ENCODE measurements at regions not wholly inside any gene's neighbourhood (a gene's known extent, or its start where the extent isn't known, plus 50 kb on each side); places are given as distances from the start of the nearest gene placed in this dataset.

GRCh38 chr12:28998662-28999120 is 150.4 kb upstream of the FAR2 start:
- H3K4me3 ChIP-seq (replicated peaks; ENCODE audit: insufficient read depth, low read length), result no peak overlapping the region
- TF ChIP-seq POLR2AphosphoS5 (IDR thresholded peaks at IDR 0.05; ENCODE audit: low read depth), result no peak
- TF ChIP-seq CTCF (IDR thresholded peaks at IDR 0.05; ENCODE audit: insufficient read depth, low read length), result no peak
- TF ChIP-seq GABPA (IDR thresholded peaks at IDR 0.05; ENCODE audit: low read depth), result no peak
- TF ChIP-seq, protein P1, sequence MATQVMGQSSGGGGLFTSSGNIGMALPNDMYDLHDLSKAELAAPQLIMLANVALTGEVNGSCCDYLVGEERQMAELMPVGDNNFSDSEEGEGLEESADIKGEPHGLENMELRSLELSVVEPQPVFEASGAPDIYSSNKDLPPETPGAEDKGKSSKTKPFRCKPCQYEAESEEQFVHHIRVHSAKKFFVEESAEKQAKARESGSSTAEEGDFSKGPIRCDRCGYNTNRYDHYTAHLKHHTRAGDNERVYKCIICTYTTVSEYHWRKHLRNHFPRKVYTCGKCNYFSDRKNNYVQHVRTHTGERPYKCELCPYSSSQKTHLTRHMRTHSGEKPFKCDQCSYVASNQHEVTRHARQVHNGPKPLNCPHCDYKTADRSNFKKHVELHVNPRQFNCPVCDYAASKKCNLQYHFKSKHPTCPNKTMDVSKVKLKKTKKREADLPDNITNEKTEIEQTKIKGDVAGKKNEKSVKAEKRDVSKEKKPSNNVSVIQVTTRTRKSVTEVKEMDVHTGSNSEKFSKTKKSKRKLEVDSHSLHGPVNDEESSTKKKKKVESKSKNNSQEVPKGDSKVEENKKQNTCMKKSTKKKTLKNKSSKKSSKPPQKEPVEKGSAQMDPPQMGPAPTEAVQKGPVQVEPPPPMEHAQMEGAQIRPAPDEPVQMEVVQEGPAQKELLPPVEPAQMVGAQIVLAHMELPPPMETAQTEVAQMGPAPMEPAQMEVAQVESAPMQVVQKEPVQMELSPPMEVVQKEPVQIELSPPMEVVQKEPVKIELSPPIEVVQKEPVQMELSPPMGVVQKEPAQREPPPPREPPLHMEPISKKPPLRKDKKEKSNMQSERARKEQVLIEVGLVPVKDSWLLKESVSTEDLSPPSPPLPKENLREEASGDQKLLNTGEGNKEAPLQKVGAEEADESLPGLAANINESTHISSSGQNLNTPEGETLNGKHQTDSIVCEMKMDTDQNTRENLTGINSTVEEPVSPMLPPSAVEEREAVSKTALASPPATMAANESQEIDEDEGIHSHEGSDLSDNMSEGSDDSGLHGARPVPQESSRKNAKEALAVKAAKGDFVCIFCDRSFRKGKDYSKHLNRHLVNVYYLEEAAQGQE (IDR thresholded peaks at IDR 0.05; ENCODE audit: insufficient replicate concordance, low read depth), result no peak
- no peak for TF ChIP-seq SPI1 (IDR thresholded peaks at IDR 0.05; ENCODE audit: borderline replicate concordance, low read depth)
- no peaks in the 10 kb centered on the region for H3K27me3 ChIP-seq (ENCODE audit: insufficient read depth, poor library complexity, severe bottlenecking)
- DNase-seq (ENCODE audit: low read depth in 1 of 2, low spot score in 1 of 2), result no peak
- H3K27ac ChIP-seq (replicated peaks), result no peak overlapping the region

- DNase-seq (ENCODE audit: low read depth in 1 of 2, low spot score in 1 of 2), result no peak
- TF ChIP-seq, protein P1 (IDR thresholded peaks at IDR 0.05; ENCODE audit: insufficient replicate concordance, low read depth), result no peak
- no peak for TF ChIP-seq POLR2AphosphoS5 (IDR thresholded peaks at IDR 0.05; ENCODE audit: low read depth)
- TF ChIP-seq SPI1 (IDR thresholded peaks at IDR 0.05; ENCODE audit: borderline replicate concordance, low read depth), result no peak
- TF ChIP-seq CTCF (IDR thresholded peaks at IDR 0.05; ENCODE audit: insufficient read depth, low read length), result no peak
- TF ChIP-seq GABPA (IDR thresholded peaks at IDR 0.05; ENCODE audit: low read depth), result no peak
- Histone ChIP-seq H3K27ac (replicated peaks) (no peak overlapping the region), H3K27me3 (ENCODE audit: insufficient read depth, poor library complexity, severe bottlenecking) (no peaks in the 10 kb centered on the region), H3K4me3 (replicated peaks; ENCODE audit: insufficient read depth, low read length) (no peak overlapping the region)
Measured at GRCh38 chr12:29004066-29004935, 144.8 kb upstream of the FAR2 start.

DNA sequence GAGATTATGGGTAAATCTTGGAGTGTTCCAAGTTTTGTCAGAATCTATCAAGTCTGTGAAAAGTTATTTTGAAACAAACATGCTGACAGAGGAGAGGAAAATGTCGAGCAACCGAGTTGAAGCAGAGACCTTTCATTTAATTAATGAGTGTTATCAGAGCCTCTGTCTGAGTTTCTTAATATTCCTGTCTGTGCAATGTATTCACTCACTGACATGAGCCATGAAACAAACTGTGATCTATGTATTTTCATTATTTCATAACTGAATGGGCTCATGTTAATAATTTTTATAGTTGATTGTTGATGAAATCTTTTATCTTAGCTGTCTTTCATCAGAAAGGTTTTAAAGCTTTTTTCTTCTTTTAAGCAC is 144.2 kb upstream of the FAR2 start:
- Histone ChIP-seq H3K27me3 (ENCODE audit: insufficient read depth, poor library complexity, severe bottlenecking) (no peaks in the 10 kb centered on the region), H3K4me3 (replicated peaks; ENCODE audit: insufficient read depth, low read length) (no peak overlapping the region), H3K27ac (replicated peaks) (no peak overlapping the region)
- no peak for DNase-seq (ENCODE audit: low read depth in 1 of 2, low spot score in 1 of 2)
- no peak for TF ChIP-seq CTCF (IDR thresholded peaks at IDR 0.05; ENCODE audit: insufficient read depth, low read length)
- no peak for TF ChIP-seq GABPA (IDR thresholded peaks at IDR 0.05; ENCODE audit: low read depth)
- no peak for TF ChIP-seq SPI1 (IDR thresholded peaks at IDR 0.05; ENCODE audit: borderline replicate concordance, low read depth)
- TF ChIP-seq POLR2AphosphoS5 (IDR thresholded peaks at IDR 0.05; ENCODE audit: low read depth), result no peak
- TF ChIP-seq, protein P1 (IDR thresholded peaks at IDR 0.05; ENCODE audit: insufficient replicate concordance, low read depth), result no peak

Measured in HL-60 (cell line).